H9 (cell line): ENCODE measurements at regions not wholly inside any gene's neighbourhood (a gene's known extent, or its start where the extent isn't known, plus 50 kb on each side); places are given as distances from the start of the nearest gene placed in this dataset.

Experiments
- DNase-seq: peaks from one replicate; pipeline ENCODE4 v3.0.0-alpha.2; 2017
- H2AFZ ChIP-seq: one replicate; pipeline ENCODE4 v1.6.1; 2013; ENCODE audit warnings: mild to moderate bottlenecking, low read length, control low read depth, moderate library complexity
- H2AK5ac ChIP-seq: 2 replicates; pipeline ENCODE4 v1.6.1; 2013; ENCODE audit warnings: low read length, control low read depth, mixed read lengths; ENCODE audit not compliant: insufficient read length
- H2BK120ac ChIP-seq: one replicate; pipeline ENCODE4 v1.6.1; 2013; ENCODE audit warnings: low read depth, mild to moderate bottlenecking, low read length, control low read depth, inconsistent platforms; ENCODE audit not compliant: poor library complexity, severe bottlenecking
- H2BK12ac ChIP-seq: 2 replicates; pipeline ENCODE4 v1.6.1; 2013; ENCODE audit warnings: low read length, control low read depth, mixed read lengths, low read depth; ENCODE audit not compliant: insufficient read length
- H2BK15ac ChIP-seq: 2 replicates; pipeline ENCODE4 v1.6.1; 2013; ENCODE audit warnings: low read depth, low read length, control low read depth
- H2BK20ac ChIP-seq: one replicate; pipeline ENCODE4 v1.6.1; 2013; ENCODE audit warnings: low read depth, mild to moderate bottlenecking, low read length, control low read depth, inconsistent platforms; ENCODE audit not compliant: poor library complexity, severe bottlenecking
- H2BK5ac ChIP-seq: 2 replicates; pipeline ENCODE4 v1.6.1; 2013; ENCODE audit warnings: low read length, control low read depth, mixed read lengths; ENCODE audit not compliant: insufficient read length
- H3K14ac ChIP-seq: 2 replicates; pipeline ENCODE4 v1.6.1; 2013; ENCODE audit warnings: low read length, control low read depth; ENCODE audit not compliant: insufficient read depth
- H3K18ac ChIP-seq: 2 replicates; pipeline ENCODE4 v1.6.1; 2013; ENCODE audit warnings: low read depth, mild to moderate bottlenecking, mixed read lengths, low read length, control low read depth; ENCODE audit not compliant: insufficient read length
- H3K23ac ChIP-seq: 2 replicates; pipeline ENCODE4 v1.6.1; 2013; ENCODE audit warnings: low read length, control low read depth, mixed read lengths, low read depth; ENCODE audit not compliant: insufficient read length
- H3K23me2 ChIP-seq: 2 replicates; pipeline ENCODE4 v1.6.1; 2013; ENCODE audit warnings: low read depth, mild to moderate bottlenecking, mixed read lengths, low read length, control low read depth; ENCODE audit not compliant: insufficient read length, poor library complexity, severe bottlenecking
- H3K27ac ChIP-seq: 2 replicates; pipeline ENCODE4 v1.5.1; 2013; ENCODE audit warnings: low read length, control low read depth, mixed read lengths, low read depth; ENCODE audit not compliant: insufficient read length
- H3K27me3 ChIP-seq: 2 replicates; pipeline ENCODE4 v1.6.1; 2013; ENCODE audit warnings: low read length, control low read depth, inconsistent platforms; ENCODE audit not compliant: insufficient read depth
- H3K4ac ChIP-seq: 2 replicates; pipeline ENCODE4 v1.6.1; 2013; ENCODE audit warnings: low read depth, mild to moderate bottlenecking, control low read depth, inconsistent platforms, low read length, moderate library complexity
- H3K4me1 ChIP-seq: 2 replicates; pipeline ENCODE4 v1.6.1; 2013; ENCODE audit warnings: low read length, control low read depth, inconsistent platforms; ENCODE audit not compliant: insufficient read depth
- H3K4me2 ChIP-seq: 2 replicates; pipeline ENCODE4 v1.6.1; 2013; ENCODE audit warnings: low read length, control low read depth, mixed read lengths; ENCODE audit not compliant: insufficient read length, insufficient read depth
- H3K56ac ChIP-seq: 2 replicates; pipeline ENCODE4 v1.6.1; 2013; ENCODE audit warnings: low read depth, mild to moderate bottlenecking, mixed read lengths, low read length, control low read depth; ENCODE audit not compliant: insufficient read length
- H3K79me1 ChIP-seq: 2 replicates; pipeline ENCODE4 v1.6.1; 2013; ENCODE audit warnings: low read depth, mild to moderate bottlenecking, moderate library complexity, low read length, control low read depth, inconsistent platforms; ENCODE audit not compliant: insufficient read depth, poor library complexity, severe bottlenecking
- H3K79me2 ChIP-seq: 2 replicates; pipeline ENCODE4 v1.6.1; 2013; ENCODE audit warnings: low read length, control low read depth, inconsistent platforms; ENCODE audit not compliant: insufficient read depth
- H3K9ac ChIP-seq: 2 replicates; pipeline ENCODE4 v1.6.1; 2013; ENCODE audit warnings: low read length, control low read depth, mixed read lengths; ENCODE audit not compliant: insufficient read length; ENCODE audit errors: extremely low read depth
- H3K9me3 ChIP-seq: one replicate; pipeline ENCODE4 v1.6.1; 2013; ENCODE audit warnings: low read depth, low read length, inconsistent platforms; ENCODE audit not compliant: control insufficient read depth
- H3T11ph ChIP-seq: one replicate; pipeline ENCODE4 v1.6.1; 2013; ENCODE audit warnings: mild to moderate bottlenecking, low read length, control low read depth, inconsistent platforms
- H4K20me1 ChIP-seq: one replicate; pipeline ENCODE4 v1.6.1; 2013; ENCODE audit not compliant: control insufficient read depth, insufficient read length, insufficient read depth
- H4K5ac ChIP-seq: 2 replicates; pipeline ENCODE4 v1.6.1; 2013; ENCODE audit warnings: low read depth, mild to moderate bottlenecking, mixed read lengths, low read length, control low read depth; ENCODE audit not compliant: insufficient read length
- H4K8ac ChIP-seq: replicated peaks from 2 replicates; pipeline ENCODE4 v1.6.1; 2013; ENCODE audit warnings: low read length, control low read depth, mixed read lengths, low read depth; ENCODE audit not compliant: insufficient read length
- H4K91ac ChIP-seq: 2 replicates; pipeline ENCODE4 v1.6.1; 2013; ENCODE audit warnings: low read depth, mild to moderate bottlenecking, moderate library complexity, mixed read lengths, low read length, control low read depth; ENCODE audit not compliant: insufficient read length
- H3K27ac Mint-ChIP-seq, 3 experiments: 2 replicates in 2 of 3; 3 replicates in 1 of 3; pipeline ENCODE4 v1.8.0; 2020 to 2021; ENCODE audit warnings: mixed read lengths in 3 of 3, mild to moderate bottlenecking in 1 of 3, moderate library complexity in 1 of 3
- H3K27me3 Mint-ChIP-seq: 2 replicates; pipeline ENCODE4 v1.8.0; 2021; ENCODE audit warnings: low read depth, mild to moderate bottlenecking, moderate library complexity, mixed read lengths
- H3K36me3 Mint-ChIP-seq, 3 experiments: 2 replicates in 2 of 3; 3 replicates in 1 of 3; pipeline ENCODE4 v1.8.0; 2020 to 2021; ENCODE audit warnings: low read depth in 3 of 3, mixed read lengths in 3 of 3; ENCODE audit not compliant: insufficient read depth in 1 of 3
- H3K4me1 Mint-ChIP-seq, 2 experiments: 2 replicates each; pipeline ENCODE4 v1.8.0; 2020; ENCODE audit warnings: mixed read lengths in 2 of 2
- H3K4me3 Mint-ChIP-seq, 2 experiments: 2 replicates in 1 of 2; 3 replicates in 1 of 2; pipeline ENCODE4 v1.8.0; 2020 to 2021; ENCODE audit warnings: mild to moderate bottlenecking in 2 of 2, mixed read lengths in 2 of 2, moderate library complexity in 1 of 2
- H3K9me3 Mint-ChIP-seq, 2 experiments: 2 replicates in 1 of 2; 3 replicates in 1 of 2; pipeline ENCODE4 v1.8.0; 2020; ENCODE audit warnings: mild to moderate bottlenecking in 2 of 2, mixed read lengths in 2 of 2, moderate library complexity in 1 of 2
- CTCF ChIP-seq: fragments of 200-600 bp; sonication (generic); conservative IDR thresholded peaks from 3 replicates; pipeline ENCODE4 v1.8.0; 2021; ENCODE audit warnings: antibody characterized with exemption, mild to moderate bottlenecking
- WGBS: extraction: QIAGEN DNeasy Blood & Tissue Kit; methylation state at CpG from one replicate; pipeline ENCODE4 v1.1.7; 2013; ENCODE audit warnings: missing lambda C conversion rate, low lambda C conversion rate, mixed read lengths; ENCODE audit not compliant: insufficient read length; ENCODE audit errors: extremely low coverage; 5-methylcytosine and 5-hydroxymethylcytosine counted together

DNA sequence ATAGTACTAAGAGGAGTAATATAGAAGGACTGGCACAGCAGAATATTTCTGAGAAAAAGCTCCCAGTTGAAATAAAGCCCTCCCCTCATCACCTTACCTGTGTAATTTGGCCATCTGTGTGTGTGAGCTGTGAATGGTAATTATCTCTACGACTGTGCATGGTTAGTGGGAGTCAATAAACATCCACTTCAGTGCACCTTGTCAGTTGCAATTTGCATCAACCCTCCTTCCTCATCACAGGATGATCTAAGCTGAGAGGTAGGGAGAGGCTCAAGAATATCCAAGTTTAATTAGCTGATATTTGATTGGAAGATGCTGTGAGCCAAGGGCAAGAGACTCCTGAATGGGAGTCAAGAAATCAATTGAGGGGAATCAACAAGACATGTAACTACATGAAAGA lies 694.9 kb upstream of the KLHL29 start:
- Histone ChIP-seq H3K79me2 (no peaks in the 10 kb centered on the region), H2BK5ac (no peak overlapping the region), H3K4me2 (no peak overlapping the region)

More for the DNA sequence above, 694.9 kb upstream of the KLHL29 start:
- no peak overlapping the region for H3K27ac ChIP-seq
- no peak overlapping the region for H3K23ac ChIP-seq
- H2AK5ac ChIP-seq: no peak overlapping the region
- no peaks in the 10 kb centered on the region for H3K9me3 Mint-ChIP-seq
- no peak overlapping the region for H2BK12ac ChIP-seq
- no peaks in the 10 kb centered on the region for H4K20me1 ChIP-seq
- no peak overlapping the region for H2BK15ac ChIP-seq
- no peak overlapping the region for H3K18ac ChIP-seq
- no peaks in the 10 kb centered on the region for H3K79me1 ChIP-seq
- no peak overlapping the region for H3K4ac ChIP-seq
- no peaks in the 10 kb centered on the region; a peak in 2 of 7 replicates for H3K36me3 Mint-ChIP-seq
- DNase-seq: no peak
- no peak overlapping the region for H4K91ac ChIP-seq
- no peak overlapping the region for H4K8ac ChIP-seq
- no peak overlapping the region for H3K56ac ChIP-seq
- no peaks in the 10 kb centered on the region for H3K23me2 ChIP-seq
- peaks cover 16 to 31% of the 10 kb centered on the region in 2 experiments for H3K4me1 Mint-ChIP-seq
- no peak overlapping the region for H2AFZ ChIP-seq
- H3K9me3 ChIP-seq: no peaks in the 10 kb centered on the region
- no peak for TF ChIP-seq CTCF
- WGBS: no CpG with 5 or more reads among the region's 1 CpG
- no peaks in the 10 kb centered on the region for H3K27me3 Mint-ChIP-seq
- no peak overlapping the region for H3K27ac Mint-ChIP-seq
- no peak overlapping the region for H2BK20ac ChIP-seq
- no peaks in the 10 kb centered on the region; the same call in 1 of the 2 replicates for H3K4me1 ChIP-seq
- no peaks in the 10 kb centered on the region for H3K27me3 ChIP-seq
- H4K5ac ChIP-seq: no peak overlapping the region
- H3K4me3 Mint-ChIP-seq: no peak overlapping the region
- no peak overlapping the region for H3K14ac ChIP-seq
- no peak overlapping the region for H2BK120ac ChIP-seq
- no peak overlapping the region for H3T11ph ChIP-seq
- no peak overlapping the region for H3K9ac ChIP-seq
